GM21717 (cell line): ENCODE measurements at regions not wholly inside any gene's neighbourhood (a gene's known extent, or its start where the extent isn't known, plus 50 kb on each side); places are given as distances from the start of the nearest gene placed in this dataset.

Experiments
- ATAC-seq: cut with Tn5 transposase; IDR thresholded peaks from one replicate; pipeline ENCODE4 v1.9.1; 2021; ENCODE audit warnings: mild to moderate bottlenecking, moderate library complexity; ENCODE audit not compliant: unreplicated experiment

- no peak for ATAC-seq
Observed at GRCh38 chr9:129276486-129277230, 98.6 kb upstream of the IER5L start.

GRCh38 chr9:129275626-129276247 is 97.7 kb upstream of the IER5L start:
- no peak for ATAC-seq

GRCh38 chr9:129273941-129274684 is 96.1 kb upstream of the IER5L start:
- no peak for ATAC-seq

GRCh38 chr9:129273136-129273895 is 95.3 kb upstream of the IER5L start:
- ATAC-seq = no peak

- ATAC-seq = no peak
Observed at GRCh38 chr9:129272348-129273025, 94.4 kb upstream of the IER5L start.

GRCh38 chr9:129270903-129271431 is 92.9 kb upstream of the IER5L start:
- ATAC-seq = peak; percentile 57

GRCh38 chr9:129270205-129270604 is 92.1 kb upstream of the IER5L start:
- peak; percentile 56 for ATAC-seq

GRCh38 chr9:129267141-129267540 is 89.1 kb upstream of the IER5L start:
- ATAC-seq = no peak

GRCh38 chr9:129266536-129266935 is 88.5 kb upstream of the IER5L start:
- ATAC-seq = no peak

GRCh38 chr9:129264388-129264787 is 86.3 kb upstream of the IER5L start:
- no peak for ATAC-seq

GRCh38 chr9:129263836-129264235 is 85.8 kb upstream of the IER5L start:
- ATAC-seq = no peak

- no peak for ATAC-seq
Observed at GRCh38 chr9:129262261-129262660, 84.2 kb upstream of the IER5L start.

- no peak for ATAC-seq
Observed at GRCh38 chr9:129259375-129259774, 81.3 kb upstream of the IER5L start.

GRCh38 chr9:129258823-129259301 is 80.8 kb upstream of the IER5L start:
- ATAC-seq = no peak

GRCh38 chr9:129258124-129258822 is 80.2 kb upstream of the IER5L start:
- ATAC-seq = no peak

GRCh38 chr9:129256959-129257713 is 79.1 kb upstream of the IER5L start:
- no peak for ATAC-seq

- ATAC-seq = no peak
Observed at GRCh38 chr9:129254566-129255287, 76.7 kb upstream of the IER5L start.

GRCh38 chr9:129253803-129254381 is 75.8 kb upstream of the IER5L start:
- no peak for ATAC-seq
